K562 (cell line): ENCODE measurements at regions not wholly inside any gene's neighbourhood (a gene's known extent, or its start where the extent isn't known, plus 50 kb on each side); places are given as distances from the start of the nearest gene placed in this dataset.

ENCODE experiments used
- ATF7 ChIP-seq: fragments of 450-650 bp; IDR thresholded peaks from 2 replicates; pipeline ENCODE4 v1.7.1; 2014; ENCODE audit warnings: mild to moderate bottlenecking, moderate library complexity
- CHD2 ChIP-seq: IDR thresholded peaks from 2 replicates; pipeline ENCODE4 v1.6.1; 2011; ENCODE audit warnings: low read depth, low read length
- CTCF ChIP-seq, 3 experiments: IDR thresholded peaks in 2 of 3; conservative IDR thresholded peaks in 1 of 3; 2 replicates each; pipeline ENCODE4 v1.5.1; 2011 to 2012; ENCODE audit warnings: low read length in 3 of 3, mild to moderate bottlenecking in 3 of 3, control low read depth in 2 of 3, improper control_type of control experiment in 1 of 3, inconsistent platforms in 1 of 3, low read depth in 1 of 3, mixed read lengths in 1 of 3, moderate library complexity in 1 of 3; ENCODE audit not compliant: insufficient read depth in 2 of 3
- EZH2 ChIP-seq: IDR thresholded peaks from 2 replicates; pipeline ENCODE4 v1.6.1; 2012; ENCODE audit warnings: low read depth, mild to moderate bottlenecking, inconsistent platforms, low read length, borderline replicate concordance
- HDAC1 ChIP-seq, 2 experiments: fragments of 450-650 bp; IDR thresholded peaks; 2 replicates each; pipeline ENCODE4 v1.6.1; 2016 to 2017; ENCODE audit warnings: inconsistent platforms in 1 of 2, mild to moderate bottlenecking in 1 of 2, moderate library complexity in 1 of 2
- HDAC2 ChIP-seq: fragments of 450-650 bp; IDR thresholded peaks from 2 replicates; pipeline ENCODE4 v1.6.1; 2016; ENCODE audit warnings: mild to moderate bottlenecking
- POLR2A ChIP-seq: fragments of 450-650 bp; conservative IDR thresholded peaks from 2 replicates; pipeline ENCODE4 v1.6.1; 2016
- PURB ChIP-seq: sonication (generic); formaldehyde crosslinking; IDR thresholded peaks from 2 replicates; pipeline ENCODE4 v1.9.0; 2021; ENCODE audit warnings: low read depth, mild to moderate bottlenecking, missing genetic modification reagents
- RBBP5 ChIP-seq: fragments of 200-600 bp; sonication (generic); IDR thresholded peaks from 2 replicates; pipeline ENCODE4 v1.6.1; 2012; ENCODE audit warnings: borderline replicate concordance, mild to moderate bottlenecking, low read length, control low read depth, inconsistent platforms; ENCODE audit not compliant: insufficient read depth, poor library complexity, severe bottlenecking
- TSC22D4 ChIP-seq: fragments of 450-650 bp; IDR thresholded peaks from 2 replicates; pipeline ENCODE4 v1.6.1; 2016; ENCODE audit warnings: missing genetic modification characterization, missing biosample characterization, control low read depth
- ZFP1 ChIP-seq: fragments of 450-650 bp; formaldehyde crosslinking; IDR thresholded peaks from 2 replicates; pipeline ENCODE4 v1.4.0; 2020; ENCODE audit warnings: mild to moderate bottlenecking, mixed read lengths
- ZNF3 ChIP-seq: fragments of 250-450 bp; sonication (Bioruptor Pico); IDR thresholded peaks from 2 replicates; pipeline ENCODE4 v1.5.0; 2021; ENCODE audit warnings: mild to moderate bottlenecking, moderate library complexity
- ZNF592 ChIP-seq: fragments of 450-650 bp; IDR thresholded peaks from 2 replicates; pipeline ENCODE4 v1.6.1; 2017; ENCODE audit warnings: antibody characterized with exemption, mild to moderate bottlenecking

GRCh38 chr7:11956991-11957390 lies 125.0 kb upstream of the THSD7A start:
- no peak for TF ChIP-seq ZNF592
- TF ChIP-seq ATF7 = no peak
- no peak for TF ChIP-seq HDAC2
- TF ChIP-seq CHD2 = no peak
- no peak for TF ChIP-seq ZNF3
- no peak for TF ChIP-seq ZFP1 (CRISPR knock-in tag)
- TF ChIP-seq PURB (CRISPR knock-in tag) = no peak
- no peak for TF ChIP-seq RBBP5
- TF ChIP-seq POLR2A = no peak
- TF ChIP-seq EZH2 = no peak
- no peak for TF ChIP-seq HDAC1 (IDR thresholded peaks at IDR 0.05)
- no peak for TF ChIP-seq CTCF (IDR thresholded peaks at IDR 0.05 in 2 of 3, conservative IDR thresholded peaks at IDR 0.05 in 1 of 3; ENCODE audit: insufficient read depth in 2 of 3, low read depth in 1 of 3, low read length in 3 of 3)
- TF ChIP-seq TSC22D4 (tag) = no peak
